SK-N-SH treated with all-trans-retinoic acid at 6 μM for 48 hours (cell line): ENCODE measurements at regions not wholly inside any gene's neighbourhood (a gene's known extent, or its start where the extent isn't known, plus 50 kb on each side); places are given as distances from the start of the nearest gene placed in this dataset.

Source experiments
- ATAC-seq: fragments of 200-7000 bp; cut with Tn5 transposase; 3 replicates; pipeline ENCODE4 v1.9.1; 2020; ENCODE audit warnings: mild to moderate bottlenecking, moderate library complexity
- ARNTL ChIP-seq: fragments of 450-650 bp; formaldehyde crosslinking; IDR thresholded peaks from 2 replicates; pipeline ENCODE4 v1.5.0; 2020; ENCODE audit warnings: low read depth, mild to moderate bottlenecking, moderate library complexity, borderline replicate concordance
- BACH2 ChIP-seq: fragments of 250-450 bp; sonication (Bioruptor Pico); IDR thresholded peaks from 2 replicates; pipeline ENCODE4 v1.9.0; 2021; ENCODE audit warnings: mild to moderate bottlenecking, borderline replicate concordance
- CSDC2 ChIP-seq: fragments of 250-450 bp; sonication (Bioruptor Pico); IDR thresholded peaks from 2 replicates; pipeline ENCODE4 v1.5.0; 2020; ENCODE audit warnings: mild to moderate bottlenecking, moderate library complexity
- ESRRG ChIP-seq: fragments of 250-450 bp; sonication (Bioruptor Pico); IDR thresholded peaks from 2 replicates; pipeline ENCODE4 v1.6.1; 2021; ENCODE audit warnings: mild to moderate bottlenecking
- GLIS3 ChIP-seq: fragments of 250-450 bp; sonication (Bioruptor Pico); IDR thresholded peaks from 2 replicates; pipeline ENCODE4 v1.5.0; 2020; ENCODE audit warnings: mild to moderate bottlenecking, moderate library complexity
- ISL1 ChIP-seq: fragments of 250-450 bp; sonication (Bioruptor Pico); IDR thresholded peaks from 2 replicates; pipeline ENCODE4 v2.1.2; 2022; ENCODE audit warnings: mild to moderate bottlenecking, moderate library complexity
- OSR1 ChIP-seq: fragments of 250-450 bp; sonication (Bioruptor Pico); IDR thresholded peaks from 2 replicates; pipeline ENCODE4 v1.8.0; 2022; ENCODE audit warnings: moderate library complexity, mild to moderate bottlenecking, inconsistent platforms
- PPARA ChIP-seq: fragments of 250-450 bp; sonication (Bioruptor Pico); IDR thresholded peaks from 2 replicates; pipeline ENCODE4 v1.5.0; 2020; ENCODE audit warnings: mild to moderate bottlenecking, borderline replicate concordance
- RARB ChIP-seq: fragments of 250-450 bp; sonication (Bioruptor Pico); IDR thresholded peaks from 2 replicates; pipeline ENCODE4 v1.8.0; 2021; ENCODE audit warnings: mild to moderate bottlenecking, moderate library complexity
- SNAI2 ChIP-seq: fragments of 250-450 bp; sonication (Bioruptor Pico); IDR thresholded peaks from 2 replicates; pipeline ENCODE4 v1.5.0; 2020; ENCODE audit warnings: mild to moderate bottlenecking, moderate library complexity
- TCF4 ChIP-seq: fragments of 250-450 bp; sonication (Bioruptor Pico); IDR thresholded peaks from 2 replicates; pipeline ENCODE4 v1.8.0; 2021; ENCODE audit warnings: mild to moderate bottlenecking, moderate library complexity, borderline replicate concordance
- TOX ChIP-seq: fragments of 250-450 bp; sonication (Bioruptor Pico); IDR thresholded peaks from 2 replicates; pipeline ENCODE4 v1.8.0; 2021; ENCODE audit warnings: mild to moderate bottlenecking, moderate library complexity, borderline replicate concordance
- ZFP3 ChIP-seq: fragments of 250-450 bp; sonication (Bioruptor Pico); IDR thresholded peaks from 2 replicates; pipeline ENCODE4 v1.5.0; 2020; ENCODE audit warnings: mild to moderate bottlenecking, moderate library complexity
- ZFP30 ChIP-seq: fragments of 450-650 bp; formaldehyde crosslinking; IDR thresholded peaks from 2 replicates; pipeline ENCODE4 v1.5.0; 2022; ENCODE audit warnings: mild to moderate bottlenecking, moderate library complexity
- ZNF565 ChIP-seq: fragments of 450-650 bp; formaldehyde crosslinking; conservative IDR thresholded peaks from 2 replicates; pipeline ENCODE4 v1.5.0; 2020; ENCODE audit warnings: low read depth, mild to moderate bottlenecking, moderate library complexity
- ZNF70 ChIP-seq: fragments of 450-650 bp; formaldehyde crosslinking; IDR thresholded peaks from 2 replicates; pipeline ENCODE4 v1.5.0; 2020; ENCODE audit warnings: mild to moderate bottlenecking, moderate library complexity
- ZNF8 ChIP-seq: fragments of 450-650 bp; formaldehyde crosslinking; IDR thresholded peaks from 2 replicates; pipeline ENCODE4 v1.5.0; 2020; ENCODE audit warnings: mild to moderate bottlenecking, moderate library complexity
- TF ChIP-seq, protein P1 (sequence below): fragments of 250-450 bp; sonication (Bioruptor Pico); IDR thresholded peaks from 2 replicates; pipeline ENCODE4 v1.5.0; 2020; ENCODE audit warnings: mild to moderate bottlenecking, moderate library complexity
- TF ChIP-seq, protein P2 (sequence below): fragments of 250-450 bp; sonication (Bioruptor Pico); IDR thresholded peaks from 2 replicates; pipeline ENCODE4 v1.5.1; 2021; ENCODE audit warnings: mild to moderate bottlenecking, moderate library complexity
- TF ChIP-seq, protein P3 (sequence below): fragments of 250-450 bp; sonication (Bioruptor Pico); IDR thresholded peaks from 2 replicates; pipeline ENCODE4 v1.5.1; 2020; ENCODE audit warnings: low read depth, mild to moderate bottlenecking, moderate library complexity

DNA sequence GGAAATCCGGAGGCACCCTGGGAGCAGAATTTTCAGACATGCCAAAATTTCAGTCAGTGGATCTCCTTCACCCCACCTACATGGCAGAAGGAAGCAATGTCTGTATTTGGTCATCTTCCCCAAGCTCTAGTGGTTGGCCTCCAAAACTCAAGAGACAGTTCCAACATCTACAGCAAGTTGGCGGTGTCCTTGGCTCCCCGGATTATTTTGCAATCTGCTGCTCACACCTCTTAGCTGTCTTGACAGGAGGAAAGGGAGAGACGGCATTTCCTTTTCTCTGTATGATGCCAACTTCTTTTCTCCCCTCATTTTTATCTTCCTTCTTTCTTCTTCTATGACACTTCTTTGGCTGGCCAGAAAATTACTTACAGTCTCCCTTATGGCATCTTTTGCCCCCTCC lies 159.9 kb downstream of the SUCLA2 start:
- no peak for ATAC-seq

DNA sequence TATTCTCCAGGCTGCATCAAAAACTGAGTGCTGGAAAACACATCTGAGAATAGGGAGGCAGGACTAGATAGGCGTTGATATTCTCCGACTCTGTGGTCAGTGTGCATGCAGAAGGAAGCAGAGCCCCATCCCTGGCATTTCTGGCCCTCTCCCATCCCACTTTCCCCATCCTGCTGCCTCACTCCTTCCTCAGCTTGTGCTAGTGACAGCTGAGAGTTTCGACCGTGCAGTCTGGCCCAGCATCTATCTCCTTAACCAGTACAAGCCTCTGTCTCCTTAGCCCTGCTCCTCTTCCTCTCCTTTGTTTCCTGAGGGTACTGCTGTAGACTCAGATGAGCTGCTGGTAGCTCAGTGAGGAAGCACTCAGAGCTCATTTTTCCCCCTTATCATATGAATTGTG lies 163.2 kb downstream of the SUCLA2 start:
- TF ChIP-seq BACH2 (CRISPR knock-in tag): no peak
- TF ChIP-seq TOX (CRISPR knock-in tag): no peak
- TF ChIP-seq ARNTL (CRISPR knock-in tag): no peak
- no peak for TF ChIP-seq OSR1
- TF ChIP-seq, protein P1, sequence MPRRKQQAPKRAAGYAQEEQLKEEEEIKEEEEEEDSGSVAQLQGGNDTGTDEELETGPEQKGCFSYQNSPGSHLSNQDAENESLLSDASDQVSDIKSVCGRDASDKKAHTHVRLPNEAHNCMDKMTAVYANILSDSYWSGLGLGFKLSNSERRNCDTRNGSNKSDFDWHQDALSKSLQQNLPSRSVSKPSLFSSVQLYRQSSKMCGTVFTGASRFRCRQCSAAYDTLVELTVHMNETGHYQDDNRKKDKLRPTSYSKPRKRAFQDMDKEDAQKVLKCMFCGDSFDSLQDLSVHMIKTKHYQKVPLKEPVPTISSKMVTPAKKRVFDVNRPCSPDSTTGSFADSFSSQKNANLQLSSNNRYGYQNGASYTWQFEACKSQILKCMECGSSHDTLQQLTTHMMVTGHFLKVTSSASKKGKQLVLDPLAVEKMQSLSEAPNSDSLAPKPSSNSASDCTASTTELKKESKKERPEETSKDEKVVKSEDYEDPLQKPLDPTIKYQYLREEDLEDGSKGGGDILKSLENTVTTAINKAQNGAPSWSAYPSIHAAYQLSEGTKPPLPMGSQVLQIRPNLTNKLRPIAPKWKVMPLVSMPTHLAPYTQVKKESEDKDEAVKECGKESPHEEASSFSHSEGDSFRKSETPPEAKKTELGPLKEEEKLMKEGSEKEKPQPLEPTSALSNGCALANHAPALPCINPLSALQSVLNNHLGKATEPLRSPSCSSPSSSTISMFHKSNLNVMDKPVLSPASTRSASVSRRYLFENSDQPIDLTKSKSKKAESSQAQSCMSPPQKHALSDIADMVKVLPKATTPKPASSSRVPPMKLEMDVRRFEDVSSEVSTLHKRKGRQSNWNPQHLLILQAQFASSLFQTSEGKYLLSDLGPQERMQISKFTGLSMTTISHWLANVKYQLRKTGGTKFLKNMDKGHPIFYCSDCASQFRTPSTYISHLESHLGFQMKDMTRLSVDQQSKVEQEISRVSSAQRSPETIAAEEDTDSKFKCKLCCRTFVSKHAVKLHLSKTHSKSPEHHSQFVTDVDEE (CRISPR knock-in tag): no peak
- TF ChIP-seq CSDC2 (CRISPR knock-in tag): no peak
- TF ChIP-seq SNAI2 (CRISPR knock-in tag): no peak
- peak; percentile 57 for ATAC-seq

More for the DNA sequence above, 159.9 kb downstream of the SUCLA2 start:
- TF ChIP-seq BACH2 (CRISPR knock-in tag): no peak
- no peak for TF ChIP-seq ESRRG (CRISPR knock-in tag)

DNA sequence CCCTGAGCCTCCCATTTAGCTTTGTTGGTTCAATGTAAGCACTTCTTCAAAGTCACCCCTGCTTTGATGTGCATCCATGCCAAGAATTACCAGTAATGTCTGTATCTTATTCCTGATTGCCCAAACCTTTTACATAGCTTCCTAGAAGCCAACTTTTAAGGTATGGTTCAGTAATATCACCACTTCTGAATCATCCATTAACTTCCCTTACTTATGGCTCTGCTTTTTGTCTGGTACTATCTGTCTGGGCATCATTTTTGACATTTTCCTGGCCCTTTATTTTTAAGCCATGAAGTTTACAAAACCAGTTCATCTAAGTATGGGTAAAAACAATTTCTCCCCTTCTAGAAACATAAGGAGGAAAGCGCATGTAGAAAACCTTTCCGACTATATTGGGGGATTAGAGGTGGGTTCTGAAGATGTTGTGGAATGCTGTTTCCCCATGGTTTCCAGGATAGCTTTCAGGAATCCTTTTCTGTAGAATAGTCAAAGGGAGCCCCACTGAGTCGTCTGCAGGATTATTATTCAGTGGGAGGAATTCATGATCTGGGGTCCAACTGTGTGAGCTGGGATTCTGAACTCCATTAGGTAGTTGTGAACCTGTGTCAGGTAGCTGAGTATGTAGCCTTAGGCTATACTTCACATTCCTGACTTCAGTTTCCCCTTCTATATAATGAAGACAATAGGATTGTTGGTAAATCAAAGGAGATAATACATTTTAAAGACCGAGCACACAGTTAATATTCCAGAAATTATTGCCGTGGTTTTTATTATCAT lies 163.8 kb downstream of the SUCLA2 start:
- ATAC-seq: peak; percentile 74
- TF ChIP-seq, protein P1 (CRISPR knock-in tag): no peak
- peak; percentile 92 for TF ChIP-seq ISL1 (CRISPR knock-in tag)

DNA sequence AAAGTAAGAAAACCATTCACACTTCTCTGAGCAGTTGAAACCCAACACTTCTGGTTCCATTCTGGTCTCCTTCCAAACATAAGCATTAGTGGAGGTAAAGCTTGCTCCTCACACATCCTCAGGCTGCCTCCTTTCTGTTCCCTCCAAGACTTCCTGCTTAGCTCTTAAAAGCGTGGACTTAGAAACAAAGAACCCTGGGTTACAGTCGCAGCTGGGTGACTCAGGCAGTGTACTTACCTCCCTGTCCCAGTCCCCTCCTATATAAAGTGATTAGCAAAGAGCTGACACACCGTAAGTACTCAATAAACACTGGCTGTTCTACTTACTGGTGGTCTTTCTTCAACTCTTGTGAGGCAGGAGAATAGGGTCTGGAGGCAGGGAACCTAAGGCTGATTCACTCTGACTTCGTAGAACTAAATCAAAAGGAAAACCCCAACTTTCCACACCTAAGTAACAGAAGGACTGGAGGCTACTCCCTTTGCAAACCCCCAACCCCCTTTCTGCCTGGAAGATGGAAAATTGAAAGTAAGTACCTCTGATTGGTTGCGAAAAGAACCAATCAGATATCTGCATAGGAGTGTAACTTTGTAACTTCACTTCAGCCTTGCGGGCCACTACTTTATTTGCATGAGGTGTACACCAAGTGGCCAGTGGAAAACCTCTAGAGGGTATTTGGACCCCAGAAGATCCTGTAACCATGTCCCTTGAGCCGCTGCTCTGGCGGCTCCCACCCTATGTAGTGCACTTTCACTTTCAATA lies 165.4 kb downstream of the SUCLA2 start:
- ATAC-seq: peak; percentile 38
- TF ChIP-seq ZNF565: no peak
- TF ChIP-seq ZNF70 (CRISPR knock-in tag): no peak
- TF ChIP-seq RARB (CRISPR knock-in tag): no peak
- TF ChIP-seq ZFP3: no peak
- TF ChIP-seq ZFP30: no peak
- TF ChIP-seq ESRRG (CRISPR knock-in tag): no peak
- no peak for TF ChIP-seq ARNTL (CRISPR knock-in tag)

DNA sequence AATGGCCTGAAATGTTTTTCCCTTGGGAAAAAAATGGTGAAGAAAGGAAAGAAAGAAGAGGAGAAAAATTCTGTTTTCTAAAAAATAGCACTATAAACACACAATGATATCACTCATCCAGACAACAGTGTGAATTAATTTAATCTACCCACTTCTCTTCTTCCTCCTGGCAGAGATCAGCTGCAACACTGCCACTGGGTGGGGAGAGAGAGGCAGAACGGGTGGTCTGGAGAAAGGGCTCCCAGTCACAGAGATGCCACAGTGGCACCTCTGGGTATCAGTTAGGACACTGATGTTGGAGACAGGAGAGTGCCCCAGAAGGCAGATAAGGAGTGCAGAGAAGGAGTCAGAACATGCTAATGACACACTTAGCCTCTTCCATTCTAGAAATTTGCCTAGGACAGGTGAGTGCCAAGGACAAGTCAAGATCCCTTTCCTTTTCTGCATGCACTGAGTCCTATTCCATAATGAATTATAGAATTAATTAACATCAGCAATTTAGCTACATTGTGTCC lies 168.6 kb downstream of the SUCLA2 start:
- no peak for TF ChIP-seq CSDC2 (CRISPR knock-in tag)
- TF ChIP-seq ZFP30: no peak
- TF ChIP-seq PPARA (CRISPR knock-in tag): no peak
- TF ChIP-seq ZNF565: no peak
- no peak for TF ChIP-seq ZNF8 (CRISPR knock-in tag)
- TF ChIP-seq TCF4: no peak
- TF ChIP-seq BACH2 (CRISPR knock-in tag): no peak
- no peak for ATAC-seq

DNA sequence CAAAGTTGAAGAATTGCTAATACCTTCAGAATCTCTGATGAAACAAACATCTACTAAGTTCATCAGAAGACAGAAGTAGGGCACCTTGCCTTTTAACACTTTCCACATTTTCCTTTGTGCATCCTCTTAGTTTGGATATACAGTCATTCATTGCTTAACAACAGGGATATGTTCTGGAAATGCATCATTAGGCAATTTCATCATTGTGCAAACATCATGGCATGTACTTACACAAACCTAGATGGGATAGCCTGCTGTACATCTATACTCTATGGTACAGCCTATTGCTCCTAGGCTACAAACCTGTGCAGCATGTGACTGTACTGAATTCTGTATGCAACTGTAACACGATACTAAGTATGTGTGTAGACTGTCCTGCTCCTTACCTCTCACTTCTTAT lies 169.8 kb downstream of the SUCLA2 start:
- ATAC-seq: no peak
- no peak for TF ChIP-seq ZNF8 (CRISPR knock-in tag)
- TF ChIP-seq GLIS3 (CRISPR knock-in tag): no peak
- TF ChIP-seq ZNF70 (CRISPR knock-in tag): no peak
- TF ChIP-seq, protein P2, sequence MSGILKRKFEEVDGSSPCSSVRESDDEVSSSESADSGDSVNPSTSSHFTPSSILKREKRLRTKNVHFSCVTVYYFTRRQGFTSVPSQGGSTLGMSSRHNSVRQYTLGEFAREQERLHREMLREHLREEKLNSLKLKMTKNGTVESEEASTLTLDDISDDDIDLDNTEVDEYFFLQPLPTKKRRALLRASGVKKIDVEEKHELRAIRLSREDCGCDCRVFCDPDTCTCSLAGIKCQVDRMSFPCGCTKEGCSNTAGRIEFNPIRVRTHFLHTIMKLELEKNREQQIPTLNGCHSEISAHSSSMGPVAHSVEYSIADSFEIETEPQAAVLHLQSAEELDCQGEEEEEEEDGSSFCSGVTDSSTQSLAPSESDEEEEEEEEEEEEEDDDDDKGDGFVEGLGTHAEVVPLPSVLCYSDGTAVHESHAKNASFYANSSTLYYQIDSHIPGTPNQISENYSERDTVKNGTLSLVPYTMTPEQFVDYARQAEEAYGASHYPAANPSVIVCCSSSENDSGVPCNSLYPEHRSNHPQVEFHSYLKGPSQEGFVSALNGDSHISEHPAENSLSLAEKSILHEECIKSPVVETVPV (CRISPR knock-in tag): no peak
- TF ChIP-seq, protein P1 (CRISPR knock-in tag): no peak
- TF ChIP-seq ISL1 (CRISPR knock-in tag): no peak
- TF ChIP-seq, protein P3, sequence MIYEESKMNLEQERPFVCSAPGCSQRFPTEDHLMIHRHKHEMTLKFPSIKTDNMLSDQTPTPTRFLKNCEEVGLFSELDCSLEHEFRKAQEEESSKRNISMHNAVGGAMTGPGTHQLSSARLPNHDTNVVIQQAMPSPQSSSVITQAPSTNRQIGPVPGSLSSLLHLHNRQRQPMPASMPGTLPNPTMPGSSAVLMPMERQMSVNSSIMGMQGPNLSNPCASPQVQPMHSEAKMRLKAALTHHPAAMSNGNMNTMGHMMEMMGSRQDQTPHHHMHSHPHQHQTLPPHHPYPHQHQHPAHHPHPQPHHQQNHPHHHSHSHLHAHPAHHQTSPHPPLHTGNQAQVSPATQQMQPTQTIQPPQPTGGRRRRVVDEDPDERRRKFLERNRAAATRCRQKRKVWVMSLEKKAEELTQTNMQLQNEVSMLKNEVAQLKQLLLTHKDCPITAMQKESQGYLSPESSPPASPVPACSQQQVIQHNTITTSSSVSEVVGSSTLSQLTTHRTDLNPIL (CRISPR knock-in tag): no peak
- no peak for TF ChIP-seq CSDC2 (CRISPR knock-in tag)
